AG10803 (cell line): ENCODE measurements at regions not wholly inside any gene's neighbourhood (a gene's known extent, or its start where the extent isn't known, plus 50 kb on each side); places are given as distances from the start of the nearest gene placed in this dataset.
A peak's percentile ranks its signal among the peaks of the same experiment; 100 is the strongest.
"Not testable (repeated sequence)": the region's sequence is repeated elsewhere in the genome, so short reads cannot be mapped to it uniquely, and the experiment has no call there.

Experiments used
- DNase-seq: peaks from one replicate; pipeline ENCODE4 v3.0.0; 2010; ENCODE audit warnings: low read depth
- H3K4me3 ChIP-seq: 2 replicates; pipeline ENCODE4 v1.5.1; 2011; ENCODE audit warnings: mild to moderate bottlenecking, low read length, control low read depth
- CTCF ChIP-seq: conservative IDR thresholded peaks from 2 replicates; pipeline ENCODE4 v1.5.1; 2011; ENCODE audit warnings: mild to moderate bottlenecking, low read length, control low read depth, inconsistent platforms

- no peak for DNase-seq
- no peak for TF ChIP-seq CTCF
- no peak overlapping the region for H3K4me3 ChIP-seq
Measured at GRCh38 chr5:17114715-17115599, 102.5 kb upstream of the BASP1 start.

DNA sequence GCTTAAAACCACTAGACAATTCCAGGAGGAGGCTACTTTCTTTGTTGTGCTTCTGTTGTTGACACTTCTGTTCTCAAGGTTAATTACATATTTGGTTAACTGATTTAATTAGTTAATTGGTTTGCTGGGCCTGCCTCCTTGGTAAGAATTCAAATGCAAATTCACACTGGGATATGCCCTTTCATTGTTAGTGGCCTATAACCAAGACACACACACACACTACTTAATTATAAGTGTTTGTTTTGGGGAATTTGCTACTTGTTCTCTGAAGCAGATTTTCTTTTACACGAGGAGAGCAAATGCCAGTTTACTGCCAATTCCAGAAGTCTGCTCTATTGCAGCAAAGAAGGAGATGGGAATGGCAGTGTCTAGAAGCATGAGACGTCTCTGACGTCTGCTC is 101.6 kb upstream of the BASP1 start:
- TF ChIP-seq CTCF: no peak
- no peak for DNase-seq
- H3K4me3 ChIP-seq: no peak overlapping the region

DNA sequence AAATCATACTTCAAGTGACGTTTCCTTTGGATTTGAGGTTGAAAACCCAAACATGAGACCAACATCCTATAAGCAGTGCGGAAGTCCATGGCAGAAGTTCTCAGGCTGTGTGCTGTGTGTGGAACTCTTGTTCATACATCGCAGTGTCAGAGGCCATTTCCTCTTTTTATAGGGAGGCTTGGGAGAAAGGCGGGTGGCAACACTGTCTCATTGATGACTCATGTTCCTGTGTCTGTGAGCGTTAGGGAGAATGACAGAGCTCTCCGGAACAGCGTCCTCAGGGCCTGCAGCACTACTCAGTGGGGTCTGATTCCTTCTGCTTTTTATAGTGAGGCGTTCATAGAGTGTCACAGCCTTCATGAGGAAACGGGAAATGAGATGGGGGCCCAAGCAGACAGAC is 98.8 kb upstream of the BASP1 start:
- no peak for TF ChIP-seq CTCF
- H3K4me3 ChIP-seq: no peak overlapping the region
- peak; percentile 83 for DNase-seq

DNA sequence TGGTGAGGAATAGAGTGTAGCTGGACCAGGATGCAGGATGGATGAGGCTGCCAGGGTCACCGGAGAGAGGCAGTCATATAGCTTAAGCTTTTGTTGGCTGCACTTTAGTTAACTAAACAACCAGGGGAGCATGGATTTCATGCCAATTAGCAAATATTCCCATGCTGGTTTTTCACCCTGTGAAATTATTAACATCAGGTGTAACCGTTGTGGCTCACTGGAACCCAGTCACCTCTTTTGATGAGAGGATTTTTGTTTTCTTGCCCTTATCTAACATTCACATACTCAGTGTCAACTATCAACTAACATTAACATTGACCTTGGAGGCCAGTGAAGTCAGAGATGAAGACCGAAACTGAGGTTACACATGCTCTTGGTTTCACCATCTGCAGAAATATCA is 97.2 kb upstream of the BASP1 start:
- no peak for TF ChIP-seq CTCF
- no peak for DNase-seq
- no peak overlapping the region for H3K4me3 ChIP-seq

- no peak overlapping the region for H3K4me3 ChIP-seq
- DNase-seq: no peak
- no peak for TF ChIP-seq CTCF
Measured at GRCh38 chr5:17121776-17122175, 95.7 kb upstream of the BASP1 start.

DNA sequence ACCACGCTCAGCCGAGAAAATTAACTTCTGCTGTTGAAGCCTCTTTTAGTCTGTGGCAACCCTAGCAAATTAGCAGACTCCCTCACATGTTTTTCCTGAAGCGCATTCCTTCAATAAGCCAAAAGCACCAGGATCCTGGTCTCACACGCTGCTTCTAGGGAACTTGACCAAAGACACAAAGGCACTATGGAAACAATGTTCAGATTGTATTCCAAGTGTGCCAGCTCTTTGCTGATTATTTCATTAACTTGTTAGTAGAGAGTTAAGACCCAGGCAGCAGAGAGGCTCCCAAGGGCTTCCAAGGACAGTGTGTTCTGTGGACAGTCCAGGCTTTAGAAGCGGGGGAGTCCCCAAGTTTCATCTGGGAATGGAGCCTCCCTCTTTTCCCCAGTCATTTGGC is 94.4 kb upstream of the BASP1 start:
- peak; percentile 88 for DNase-seq
- no peak overlapping the region for H3K4me3 ChIP-seq
- TF ChIP-seq CTCF: no peak

GRCh38 chr5:17123773-17124172 is 93.7 kb upstream of the BASP1 start:
- H3K4me3 ChIP-seq, DNase-seq: not testable (repeated sequence)
